ENCODE measurements at regions not wholly inside any gene's neighbourhood (a gene's known extent, or its start where the extent isn't known, plus 50 kb on each side); places are given as distances from the start of the nearest gene placed in this dataset.

DNA sequence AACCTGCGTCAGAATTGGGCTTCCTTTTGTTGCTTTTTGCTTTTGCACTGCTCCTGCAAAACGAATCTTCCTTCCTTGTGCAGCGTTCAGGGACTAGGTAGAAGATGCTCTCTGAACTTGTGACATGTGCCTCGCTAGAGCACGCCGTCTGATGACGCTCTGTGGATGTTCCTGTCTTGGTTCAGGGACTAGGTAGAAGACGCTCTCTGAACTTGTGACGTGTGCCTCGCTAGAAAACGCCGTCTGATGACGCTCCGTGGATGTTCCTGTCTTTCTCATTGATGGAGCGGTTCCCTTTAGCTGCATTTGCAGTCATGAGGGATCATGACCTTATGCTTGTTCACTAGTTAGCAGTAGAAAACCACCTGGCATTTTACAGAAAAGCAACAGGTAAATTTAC, 154.0 kb downstream of the SOX1 start:
- no peak for TF ChIP-seq EZH2 (IDR thresholded peaks at IDR 0.05; ENCODE audit: borderline replicate concordance)
- TF ChIP-seq, protein P1, sequence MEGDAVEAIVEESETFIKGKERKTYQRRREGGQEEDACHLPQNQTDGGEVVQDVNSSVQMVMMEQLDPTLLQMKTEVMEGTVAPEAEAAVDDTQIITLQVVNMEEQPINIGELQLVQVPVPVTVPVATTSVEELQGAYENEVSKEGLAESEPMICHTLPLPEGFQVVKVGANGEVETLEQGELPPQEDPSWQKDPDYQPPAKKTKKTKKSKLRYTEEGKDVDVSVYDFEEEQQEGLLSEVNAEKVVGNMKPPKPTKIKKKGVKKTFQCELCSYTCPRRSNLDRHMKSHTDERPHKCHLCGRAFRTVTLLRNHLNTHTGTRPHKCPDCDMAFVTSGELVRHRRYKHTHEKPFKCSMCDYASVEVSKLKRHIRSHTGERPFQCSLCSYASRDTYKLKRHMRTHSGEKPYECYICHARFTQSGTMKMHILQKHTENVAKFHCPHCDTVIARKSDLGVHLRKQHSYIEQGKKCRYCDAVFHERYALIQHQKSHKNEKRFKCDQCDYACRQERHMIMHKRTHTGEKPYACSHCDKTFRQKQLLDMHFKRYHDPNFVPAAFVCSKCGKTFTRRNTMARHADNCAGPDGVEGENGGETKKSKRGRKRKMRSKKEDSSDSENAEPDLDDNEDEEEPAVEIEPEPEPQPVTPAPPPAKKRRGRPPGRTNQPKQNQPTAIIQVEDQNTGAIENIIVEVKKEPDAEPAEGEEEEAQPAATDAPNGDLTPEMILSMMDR (IDR thresholded peaks at IDR 0.05; ENCODE audit: poor library complexity) = no peak
